ENCODE measurements at regions not wholly inside any gene's neighbourhood (a gene's known extent, or its start where the extent isn't known, plus 50 kb on each side); places are given as distances from the start of the nearest gene placed in this dataset.

- no peak overlapping the region for H3K27ac ChIP-seq
- H3K9me3 ChIP-seq: no peaks in the 10 kb centered on the region
- no peaks in the 10 kb centered on the region for H3K36me3 ChIP-seq
- TF ChIP-seq, protein P1, sequence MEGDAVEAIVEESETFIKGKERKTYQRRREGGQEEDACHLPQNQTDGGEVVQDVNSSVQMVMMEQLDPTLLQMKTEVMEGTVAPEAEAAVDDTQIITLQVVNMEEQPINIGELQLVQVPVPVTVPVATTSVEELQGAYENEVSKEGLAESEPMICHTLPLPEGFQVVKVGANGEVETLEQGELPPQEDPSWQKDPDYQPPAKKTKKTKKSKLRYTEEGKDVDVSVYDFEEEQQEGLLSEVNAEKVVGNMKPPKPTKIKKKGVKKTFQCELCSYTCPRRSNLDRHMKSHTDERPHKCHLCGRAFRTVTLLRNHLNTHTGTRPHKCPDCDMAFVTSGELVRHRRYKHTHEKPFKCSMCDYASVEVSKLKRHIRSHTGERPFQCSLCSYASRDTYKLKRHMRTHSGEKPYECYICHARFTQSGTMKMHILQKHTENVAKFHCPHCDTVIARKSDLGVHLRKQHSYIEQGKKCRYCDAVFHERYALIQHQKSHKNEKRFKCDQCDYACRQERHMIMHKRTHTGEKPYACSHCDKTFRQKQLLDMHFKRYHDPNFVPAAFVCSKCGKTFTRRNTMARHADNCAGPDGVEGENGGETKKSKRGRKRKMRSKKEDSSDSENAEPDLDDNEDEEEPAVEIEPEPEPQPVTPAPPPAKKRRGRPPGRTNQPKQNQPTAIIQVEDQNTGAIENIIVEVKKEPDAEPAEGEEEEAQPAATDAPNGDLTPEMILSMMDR (IDR thresholded peaks at IDR 0.05): no peak
- no peaks in the 10 kb centered on the region for H3K27me3 ChIP-seq
- no peak for DNase-seq (ENCODE audit: low spot score)
- no peaks in the 10 kb centered on the region for H3K4me1 ChIP-seq
- H3K4me3 ChIP-seq: no peak overlapping the region
These were observed 167.4 kb upstream of the PRSS58 start for GRCh38 chr7:142425281-142425680.

DNA sequence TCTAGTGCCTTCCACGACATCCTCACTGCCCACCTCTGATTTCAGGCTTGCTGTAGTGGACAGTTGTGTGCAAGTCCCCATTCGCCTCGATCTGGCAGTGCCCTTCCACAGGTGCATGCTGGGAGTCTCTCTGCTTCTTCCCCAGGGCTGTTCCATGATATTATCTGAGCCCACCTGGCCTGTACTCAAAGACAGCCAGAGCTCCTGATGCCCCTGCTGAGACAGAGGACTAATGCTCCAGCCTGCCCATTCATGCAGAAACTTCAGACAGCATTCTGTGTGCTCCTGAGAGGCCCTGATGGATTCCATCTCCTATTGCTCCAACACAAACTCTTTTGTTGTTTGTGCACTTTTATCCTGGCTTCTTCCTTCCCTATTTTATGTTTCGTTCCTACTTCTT is 164.8 kb upstream of the PRSS58 start:
- H3K4me1 ChIP-seq: no peaks in the 10 kb centered on the region
- no peak overlapping the region for H3K4me3 ChIP-seq
- H3K9me3 ChIP-seq: no peaks in the 10 kb centered on the region
- no peak for DNase-seq (ENCODE audit: low spot score)
- H3K27me3 ChIP-seq: no peaks in the 10 kb centered on the region
- TF ChIP-seq, protein P1 (IDR thresholded peaks at IDR 0.05): no peak
- H3K27ac ChIP-seq: no peak overlapping the region
- no peaks in the 10 kb centered on the region for H3K36me3 ChIP-seq

DNA sequence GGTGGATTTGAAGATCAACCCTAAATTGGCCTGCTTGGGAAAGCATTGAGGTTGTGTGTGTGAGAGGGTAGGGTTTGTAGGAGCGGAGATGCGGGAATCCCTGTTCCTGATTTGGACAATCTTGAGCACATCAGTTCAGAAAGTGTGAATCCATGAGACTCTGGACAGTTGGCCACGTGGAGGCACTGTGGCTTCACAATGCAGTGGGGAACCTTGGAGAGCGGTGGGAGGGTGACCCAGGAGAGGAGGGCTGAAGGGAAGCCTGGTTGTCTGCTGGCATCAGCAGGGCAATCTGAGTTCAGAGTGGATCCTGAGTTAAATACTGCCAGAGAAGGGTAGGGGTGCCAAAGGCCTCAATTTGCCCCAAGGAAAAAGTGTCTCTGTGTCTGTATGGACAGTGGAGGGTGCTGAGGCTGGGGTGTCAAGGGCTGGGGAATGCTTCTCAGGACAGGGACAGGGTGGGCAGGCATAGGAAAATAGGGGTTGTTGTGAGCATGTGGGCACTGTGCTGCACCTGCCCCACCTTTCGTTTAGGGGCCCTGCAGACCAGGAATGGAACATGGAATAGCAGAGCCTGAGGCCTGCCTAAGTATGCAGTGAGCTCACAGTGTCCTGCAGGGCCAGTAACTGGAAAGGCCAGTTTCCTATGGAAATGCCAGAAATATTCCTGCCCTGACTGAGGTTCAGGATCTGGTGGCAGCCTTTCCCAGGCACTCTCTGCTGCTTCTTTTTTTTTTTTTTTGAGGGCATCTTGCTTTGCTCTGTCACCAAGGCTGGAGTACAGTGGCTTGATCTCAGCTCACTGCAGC is 162.9 kb upstream of the PRSS58 start:
- H3K4me1 ChIP-seq: no peaks in the 10 kb centered on the region
- no peak overlapping the region for H3K4me3 ChIP-seq
- no peaks in the 10 kb centered on the region for H3K36me3 ChIP-seq
- H3K9me3 ChIP-seq: no peaks in the 10 kb centered on the region
- H3K27me3 ChIP-seq: no peaks in the 10 kb centered on the region
- no peak overlapping the region for H3K27ac ChIP-seq
- TF ChIP-seq, protein P1 (IDR thresholded peaks at IDR 0.05): no peak
- no peak for DNase-seq (ENCODE audit: low spot score)

DNA sequence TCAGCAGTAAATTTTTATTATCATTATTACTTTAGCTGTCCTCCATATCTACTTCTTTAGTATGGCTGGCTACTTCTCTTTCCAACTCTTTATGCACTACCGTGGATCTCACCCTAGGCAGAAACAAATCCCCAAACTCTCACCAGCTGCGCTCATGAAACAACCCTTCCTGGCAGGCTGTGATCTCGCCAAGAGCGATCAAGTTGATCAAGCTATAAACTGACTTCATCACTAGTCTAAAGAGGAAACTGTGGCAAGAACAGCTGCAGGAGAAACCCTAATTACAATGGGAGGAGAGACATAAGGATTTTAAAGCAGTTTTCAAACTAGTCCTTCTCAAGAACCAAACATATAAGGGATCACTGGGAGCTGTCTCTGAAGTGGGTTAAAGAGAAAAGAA is 160.5 kb upstream of the PRSS58 start:
- Histone ChIP-seq H3K4me3 (no peak overlapping the region), H3K36me3 (no peaks in the 10 kb centered on the region), H3K4me1 (no peaks in the 10 kb centered on the region), H3K27me3 (no peaks in the 10 kb centered on the region), H3K27ac (no peak overlapping the region), H3K9me3 (no peaks in the 10 kb centered on the region)
- TF ChIP-seq, protein P1 (IDR thresholded peaks at IDR 0.05): no peak
- DNase-seq (ENCODE audit: low spot score): no peak

GRCh38 chr7:142414915-142415314 is 157.1 kb upstream of the PRSS58 start:
- Histone ChIP-seq H3K9me3 (no peaks in the 10 kb centered on the region), H3K27me3 (no peaks in the 10 kb centered on the region)
- TF ChIP-seq, protein P1 (IDR thresholded peaks at IDR 0.05): no peak

DNA sequence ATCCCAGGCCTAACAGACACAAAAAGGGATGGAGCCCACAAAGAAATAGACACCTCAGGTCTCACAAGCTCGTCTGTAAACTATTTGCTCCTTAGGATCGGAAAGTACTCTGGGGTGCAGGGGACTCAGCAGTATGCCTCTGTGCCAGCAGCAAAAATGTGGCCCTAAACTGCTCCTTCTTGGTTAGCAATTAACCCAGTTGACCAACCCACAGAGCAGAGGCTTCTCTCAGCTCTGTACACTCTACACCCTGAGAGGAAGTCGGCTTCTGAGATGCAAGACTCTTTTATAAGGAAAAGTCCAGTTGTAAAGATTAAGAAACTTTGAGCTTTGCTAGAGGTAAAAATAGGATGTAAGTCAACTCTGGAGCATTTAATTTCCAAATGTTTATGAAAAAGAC is 156.3 kb upstream of the PRSS58 start:
- DNase-seq (ENCODE audit: low spot score): no peak
- no peak overlapping the region for H3K27ac ChIP-seq
- TF ChIP-seq, protein P1 (IDR thresholded peaks at IDR 0.05): no peak
- no peaks in the 10 kb centered on the region for H3K9me3 ChIP-seq
- H3K36me3 ChIP-seq: no peaks in the 10 kb centered on the region
- H3K4me3 ChIP-seq: no peak overlapping the region
- no peaks in the 10 kb centered on the region for H3K4me1 ChIP-seq
- no peaks in the 10 kb centered on the region for H3K27me3 ChIP-seq

More at GRCh38 chr7:142414915-142415314, 157.1 kb upstream of the PRSS58 start:
- no peaks in the 10 kb centered on the region for H3K4me1 ChIP-seq
- no peak overlapping the region for H3K4me3 ChIP-seq
- no peak for DNase-seq (ENCODE audit: low spot score)
- no peaks in the 10 kb centered on the region for H3K36me3 ChIP-seq
- no peak overlapping the region for H3K27ac ChIP-seq

Measured in right atrium auricular region (tissue), 2 donors.